PC-3 (cell line): ENCODE measurements at regions not wholly inside any gene's neighbourhood (a gene's known extent, or its start where the extent isn't known, plus 50 kb on each side); places are given as distances from the start of the nearest gene placed in this dataset.

Experiments used
- ATAC-seq: fragments of 200-7000 bp; cut with Tn5 transposase; 2 replicates; pipeline ENCODE4 v1.9.1; 2020; ENCODE audit warnings: mild to moderate bottlenecking, moderate library complexity
- BruUV-seq: library from RNA; stranded (reverse); fragments of 400-500 nt; replicated peaks from 2 replicates; lab custom pipeline; 2021; lab: Mats Ljungman, UMichigan
- CTCF ChIA-PET: fragments of 300-600 bp; sonication (Branson Sonifier 250); formaldehyde crosslinking; loops from one replicate; lab custom pipeline; 2022; ENCODE audit warnings: antibody characterized with exemption; lab: Charles Lee
- POLR2A ChIA-PET: fragments of 300-600 bp; sonication (Branson Sonifier 250); formaldehyde crosslinking; loops from one replicate; lab custom pipeline; 2022; ENCODE audit warnings: antibody characterized with exemption; ENCODE audit not compliant: unreplicated experiment; lab: Charles Lee
- DNase-seq: peaks from one replicate; pipeline ENCODE4 v3.0.0-alpha.2; 2015
- H2AFZ ChIP-seq: fragments of 300-600 bp; sonication (generic); 2 replicates; pipeline ENCODE4 v1.6.0; 2016; ENCODE audit warnings: antibody characterized with exemption, low read length
- H3F3A ChIP-seq: fragments of 300-600 bp; sonication (generic); one replicate; pipeline ENCODE4 v1.6.0; 2017; ENCODE audit warnings: antibody characterized with exemption, low read length, control low read depth, mild to moderate bottlenecking; ENCODE audit not compliant: unreplicated experiment
- H3K27ac ChIP-seq: fragments of 300-600 bp; sonication (generic); 2 replicates; pipeline ENCODE4 v1.5.1; 2016; ENCODE audit warnings: mild to moderate bottlenecking, low read length
- H3K27me3 ChIP-seq: fragments of 300-600 bp; sonication (generic); 2 replicates; pipeline ENCODE4 v1.6.1; 2016; ENCODE audit warnings: low read length, mixed read lengths
- H3K36me3 ChIP-seq: fragments of 300-600 bp; sonication (generic); 2 replicates; pipeline ENCODE4 v1.6.1; 2016; ENCODE audit warnings: low read depth, mixed run types, low read length, mixed read lengths
- H3K4me1 ChIP-seq: fragments of 300-600 bp; sonication (generic); 2 replicates; pipeline ENCODE4 v1.5.1; 2016; ENCODE audit warnings: low read length; ENCODE audit not compliant: insufficient read depth
- H3K4me2 ChIP-seq: fragments of 300-600 bp; sonication (generic); 2 replicates; pipeline ENCODE4 v1.6.0; 2016; ENCODE audit warnings: low read length
- H3K4me3 ChIP-seq: fragments of 300-600 bp; sonication (generic); 2 replicates; pipeline ENCODE4 v1.5.1; 2016; ENCODE audit warnings: mild to moderate bottlenecking, low read length, mixed read lengths
- H3K79me2 ChIP-seq: fragments of 300-600 bp; sonication (generic); 2 replicates; pipeline ENCODE4 v1.6.1; 2017; ENCODE audit warnings: low read length, mixed read lengths
- H3K9ac ChIP-seq: fragments of 300-600 bp; sonication (generic); 2 replicates; pipeline ENCODE4 v1.6.0; 2016; ENCODE audit warnings: mild to moderate bottlenecking, low read length
- H3K9me2 ChIP-seq: fragments of 300-600 bp; sonication (generic); replicated peaks from 2 replicates; pipeline ENCODE4 v1.6.1; 2016; ENCODE audit warnings: mixed run types, low read length, mixed read lengths
- H3K9me3 ChIP-seq: fragments of 300-600 bp; sonication (generic); 2 replicates; pipeline ENCODE4 v1.6.1; 2016; ENCODE audit warnings: low read length, mixed read lengths
- H4K20me1 ChIP-seq: fragments of 300-600 bp; sonication (generic); 2 replicates; pipeline ENCODE4 v1.6.1; 2016; ENCODE audit warnings: low read length, mixed read lengths
- CTCF ChIP-seq: fragments of 300-600 bp; sonication (generic); conservative IDR thresholded peaks from 2 replicates; pipeline ENCODE4 v1.5.1; 2017; ENCODE audit warnings: antibody characterized with exemption, low read depth, mild to moderate bottlenecking, low read length
- EZH2 ChIP-seq: fragments of 300-600 bp; sonication (generic); IDR thresholded peaks from one replicate; pipeline ENCODE4 v1.6.1; 2017; ENCODE audit warnings: antibody characterized with exemption, mild to moderate bottlenecking, low read length; ENCODE audit not compliant: unreplicated experiment
- EZH2phosphoT487 ChIP-seq: fragments of 300-600 bp; sonication (generic); IDR thresholded peaks from 2 replicates; pipeline ENCODE4 v1.6.1; 2018; ENCODE audit warnings: mild to moderate bottlenecking, antibody characterized with exemption, low read length, borderline replicate concordance
- intact Hi-C: fragments of 100-400 bp; cut with micrococcal nuclease; formaldehyde crosslinking; loops from 2 replicates; pipeline ENCODE4 v1.9.0; 2023

DNA sequence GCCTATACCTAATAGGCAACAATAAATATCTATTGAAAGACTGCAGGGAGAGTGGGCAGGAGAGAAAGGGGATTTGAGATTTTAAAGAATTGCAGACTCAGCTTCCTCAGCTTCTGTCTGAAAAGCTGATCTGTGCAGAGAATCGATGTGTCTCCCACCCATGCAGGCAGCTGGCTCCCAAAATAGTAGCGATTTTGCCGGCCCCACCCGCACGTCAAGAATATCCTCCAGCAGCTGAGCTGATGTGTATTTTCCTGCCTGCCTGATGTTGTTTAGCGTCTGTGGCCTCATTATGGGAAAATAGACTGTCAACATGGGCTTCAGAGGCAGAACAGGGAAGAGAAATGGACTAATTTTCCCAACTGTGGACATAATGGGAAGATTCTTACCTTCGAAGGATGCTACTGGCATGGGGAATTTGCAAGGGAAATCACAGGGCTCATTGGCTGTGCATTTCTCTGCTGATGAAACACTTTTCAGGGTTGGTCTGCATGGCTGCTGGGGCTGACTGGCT, 699.8 kb downstream of the PTPRU start:
- CTCF ChIA-PET = no interaction called here
- no peak for DNase-seq

DNA sequence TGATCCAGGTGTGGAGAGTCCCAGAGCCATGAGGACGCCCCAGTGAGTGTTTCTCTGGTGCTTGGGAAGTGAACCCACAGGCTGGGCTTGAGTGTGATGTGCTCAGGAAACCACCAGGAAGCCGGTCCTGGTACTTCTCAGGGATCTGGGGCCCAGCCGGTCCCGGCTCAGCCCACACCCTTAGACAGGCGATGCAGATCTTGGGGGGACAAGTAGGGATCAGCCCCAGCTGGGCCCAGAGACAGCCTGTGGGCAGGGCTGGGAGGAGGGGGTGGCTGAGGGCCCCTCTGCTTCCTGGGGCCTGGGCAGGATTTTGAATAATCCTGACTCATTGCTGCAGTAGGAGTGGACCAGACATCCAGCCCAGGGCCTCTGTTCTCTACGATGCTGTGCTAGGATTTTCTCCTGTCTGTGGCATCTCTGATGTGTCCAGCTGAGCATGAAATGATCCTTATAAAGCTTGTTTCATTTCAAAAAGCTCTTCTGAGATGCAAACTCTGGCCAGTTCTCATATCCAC, 698.0 kb downstream of the PTPRU start:
- POLR2A ChIA-PET = no interaction called here
- no peak overlapping the region for H3K4me2 ChIP-seq
- TF ChIP-seq CTCF (no peak), EZH2phosphoT487 (no peak), EZH2 (no peak)
- no peaks in the 10 kb centered on the region for H3K9me2 ChIP-seq
- CTCF ChIA-PET = no interaction called here
- no peaks in the 10 kb centered on the region for H3F3A ChIP-seq
- H3K4me1 ChIP-seq = peaks cover 6% of the 10 kb centered on the region; the same call in 1 of the 2 replicates
- no TSS peak for BruUV-seq
- H3K79me2 ChIP-seq = no peaks in the 10 kb centered on the region
- DNase-seq (no peak), ATAC-seq (no peak)
- no peak overlapping the region for H3K9ac ChIP-seq
- H2AFZ ChIP-seq = no peak overlapping the region
- no peaks in the 10 kb centered on the region for H3K9me3 ChIP-seq
- no peak overlapping the region for H3K27ac ChIP-seq
- no peak overlapping the region for H3K4me3 ChIP-seq
- H3K27me3 ChIP-seq = peaks cover 33% of the 10 kb centered on the region
- intact Hi-C loops = no loop called here
- no peaks in the 10 kb centered on the region for H3K36me3 ChIP-seq
- no peaks in the 10 kb centered on the region for H4K20me1 ChIP-seq

More for the DNA sequence above, 699.8 kb downstream of the PTPRU start:
- H3K27me3 ChIP-seq = peaks cover 19% of the 10 kb centered on the region
- no peak overlapping the region for H3K9ac ChIP-seq
- intact Hi-C loops = no loop called here
- no TSS peak for BruUV-seq
- no peaks in the 10 kb centered on the region for H3K36me3 ChIP-seq
- H3K79me2 ChIP-seq = no peaks in the 10 kb centered on the region
- no peaks in the 10 kb centered on the region for H4K20me1 ChIP-seq
- peaks cover 6% of the 10 kb centered on the region; the same call in 1 of the 2 replicates for H3K4me1 ChIP-seq
- no peak for TF ChIP-seq EZH2
- TF ChIP-seq EZH2phosphoT487 = no peak
- no peak for TF ChIP-seq CTCF
- no peak overlapping the region for H3K4me2 ChIP-seq
- no peaks in the 10 kb centered on the region for H3K9me2 ChIP-seq
- no peak overlapping the region for H2AFZ ChIP-seq
- no peak overlapping the region for H3K27ac ChIP-seq
- H3K9me3 ChIP-seq = no peaks in the 10 kb centered on the region
- no peaks in the 10 kb centered on the region for H3F3A ChIP-seq
- no peak for ATAC-seq
- POLR2A ChIA-PET = no interaction called here
- no peak overlapping the region for H3K4me3 ChIP-seq

DNA sequence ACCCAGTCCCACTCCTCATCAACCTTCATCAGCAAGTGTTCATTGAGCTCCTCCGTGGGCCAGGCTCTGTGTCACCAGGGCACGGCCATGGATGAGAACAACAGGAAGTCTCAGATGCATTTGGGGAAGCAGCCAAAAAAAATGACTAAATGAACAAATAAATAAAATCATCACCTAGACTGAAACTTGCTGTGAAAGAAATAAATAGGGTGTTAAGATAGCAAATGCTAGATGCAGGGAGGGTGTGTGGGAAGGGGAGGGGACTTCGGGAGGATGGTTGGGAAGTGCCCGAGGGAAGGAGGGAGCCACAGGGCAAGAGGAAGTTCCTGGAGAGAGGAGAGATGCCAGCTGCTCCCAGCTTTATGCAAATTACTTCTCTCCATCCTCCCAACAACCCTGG, 696.7 kb downstream of the PTPRU start:
- Histone ChIP-seq H3K9me2 (no peaks in the 10 kb centered on the region), H3K36me3 (no peaks in the 10 kb centered on the region), H3K9ac (no peak overlapping the region), H3K4me2 (no peak overlapping the region), H2AFZ (no peak overlapping the region), H3K9me3 (no peaks in the 10 kb centered on the region), H3F3A (no peaks in the 10 kb centered on the region), H3K79me2 (no peaks in the 10 kb centered on the region), H3K27me3 (peaks cover 44% of the 10 kb centered on the region), H3K4me3 (no peak overlapping the region), H3K4me1 (peaks cover 6% of the 10 kb centered on the region; the same call in 1 of the 2 replicates), H3K27ac (no peak overlapping the region), H4K20me1 (no peaks in the 10 kb centered on the region)
- ChIA-PET CTCF (interaction anchor here (0.6 kb wide), 1 partner anchor 14 kb away, joined by 4 read pairs; no protein-coding TSS in a partner anchor), POLR2A (no interaction called here)
- ATAC-seq (peak; percentile 29; the same call in 1 of the 2 replicates), DNase-seq (peak; percentile 68)
- intact Hi-C loops = no loop called here
- TF ChIP-seq EZH2phosphoT487 (no peak), CTCF (no peak), EZH2 (no peak)
- no TSS peak for BruUV-seq
